Activated CD8-positive, alpha-beta memory T cell treated with anti-CD3 and anti-CD28 coated beads, Interleukin-2, amount 50 U/mL, for 1 hour (primary cell): ENCODE measurements at regions not wholly inside any gene's neighbourhood (a gene's known extent, or its start where the extent isn't known, plus 50 kb on each side); places are given as distances from the start of the nearest gene placed in this dataset.
"Not testable (repeated sequence)": the region's sequence is repeated elsewhere in the genome, so short reads cannot be mapped to it uniquely, and the experiment has no call there.

Source experiments
- DNase-seq: peaks from one replicate; pipeline ENCODE4 v3.0.0-alpha.2; 2020; ENCODE audit errors: extremely low read depth

DNA sequence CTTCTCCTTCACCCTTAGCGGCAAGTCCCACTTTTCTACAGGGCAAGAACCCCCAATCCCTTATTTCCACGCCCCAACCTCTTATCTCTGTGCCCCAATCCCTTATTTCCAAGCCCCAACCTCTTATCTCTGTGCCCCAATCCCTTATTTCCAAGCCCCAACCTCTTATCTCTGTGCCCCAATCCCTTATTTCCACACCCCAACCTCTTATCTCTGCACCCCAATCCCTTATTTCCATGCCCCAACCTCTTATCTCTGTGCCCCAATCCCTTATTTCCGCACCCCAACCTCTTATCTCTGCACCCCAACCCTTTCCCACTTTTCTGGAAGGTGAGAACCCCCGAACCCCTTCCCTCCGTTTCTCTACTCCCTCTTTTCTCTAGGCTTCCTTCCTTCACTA is 116.1 kb upstream of the GJE1 start:
- not testable (repeated sequence) for DNase-seq

- DNase-seq = not testable (repeated sequence)
Observed at GRCh38 chr6:142015463-142015862, 117.3 kb upstream of the GJE1 start.

DNA sequence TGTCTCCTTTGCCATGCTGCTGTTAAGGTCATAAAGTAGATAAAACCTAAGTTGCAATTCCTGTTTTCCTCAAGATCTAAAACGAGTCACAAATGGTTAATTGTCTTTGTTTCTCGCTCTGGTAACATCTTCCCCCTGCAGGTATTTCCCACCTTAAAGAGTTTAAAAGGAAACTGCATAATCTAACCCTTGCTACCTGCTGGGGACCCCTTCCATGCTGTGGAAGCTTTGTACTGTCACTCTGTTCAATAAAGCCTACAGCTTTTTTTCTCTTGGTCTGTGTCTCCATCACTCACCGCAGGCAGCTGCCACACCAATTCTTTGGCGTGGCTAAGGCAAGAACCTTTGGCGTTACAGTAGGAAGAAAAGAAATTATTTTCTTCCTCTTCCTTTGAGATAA is 117.7 kb upstream of the GJE1 start:
- DNase-seq = no peak

DNA sequence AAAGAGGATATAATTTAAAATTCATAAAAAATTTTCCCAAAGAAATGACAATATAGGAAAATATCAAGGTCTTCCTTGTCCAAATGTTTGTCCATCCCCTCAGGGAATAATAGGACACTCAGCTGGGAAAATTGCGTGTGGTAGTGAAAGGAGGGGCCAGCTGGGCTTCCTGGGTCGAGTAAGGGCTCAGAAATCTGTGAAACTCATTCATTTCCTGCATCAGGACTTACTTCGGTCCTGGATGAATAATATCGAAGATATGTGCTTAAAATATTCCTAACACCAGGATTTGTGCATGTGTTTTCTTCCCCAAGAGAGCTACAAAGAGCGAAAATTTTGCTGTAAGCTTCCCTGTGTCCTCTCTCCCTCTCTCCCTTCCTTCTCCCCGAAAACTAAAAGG is 118.2 kb upstream of the GJE1 start:
- no peak for DNase-seq

- DNase-seq = no peak
Observed at GRCh38 chr6:142013875-142014495, 118.7 kb upstream of the GJE1 start.

GRCh38 chr6:142013287-142013686 is 119.4 kb upstream of the GJE1 start:
- no peak for DNase-seq

DNA sequence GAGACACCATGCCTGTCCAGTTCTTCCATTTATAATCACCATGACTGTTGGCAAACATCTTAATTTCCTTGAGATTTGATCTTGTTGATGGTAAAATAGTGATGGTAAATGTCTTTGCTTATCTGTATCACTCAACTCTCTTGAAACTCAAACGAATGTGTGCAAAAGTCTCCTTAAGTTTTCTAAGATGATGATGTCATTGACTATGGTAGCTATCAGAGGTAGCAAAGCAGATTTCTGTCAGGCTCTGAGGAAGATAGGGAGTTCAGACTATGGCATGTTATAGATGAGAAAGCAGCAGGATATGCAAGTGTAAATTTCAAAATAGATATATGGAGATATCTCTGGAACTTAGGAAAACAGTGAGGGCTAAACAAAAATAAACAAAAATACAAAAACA is 121.0 kb upstream of the GJE1 start:
- no peak for DNase-seq

- DNase-seq = no peak
Observed at GRCh38 chr6:142011156-142011555, 121.6 kb upstream of the GJE1 start.

DNA sequence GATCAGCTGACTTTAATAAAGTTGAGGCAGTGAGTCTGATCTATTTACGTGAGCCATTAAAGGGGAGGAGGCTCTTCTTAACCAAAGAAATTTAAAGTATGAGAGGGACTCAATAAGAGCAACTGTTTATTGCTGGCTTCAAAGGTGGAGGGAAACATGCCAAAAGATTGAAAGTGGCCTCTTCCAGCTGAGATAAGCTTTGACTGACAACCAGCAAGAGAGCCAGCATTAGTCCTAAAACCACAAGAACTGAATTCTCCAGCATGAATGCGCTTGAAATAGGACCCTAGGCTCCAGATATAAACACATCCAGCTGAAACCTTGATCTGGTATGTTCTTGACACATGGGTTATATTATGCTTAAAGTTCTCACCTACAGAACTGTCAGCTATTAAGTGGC is 123.1 kb upstream of the GJE1 start:
- DNase-seq = no peak

GRCh38 chr6:142008781-142009180 is 123.9 kb upstream of the GJE1 start:
- DNase-seq = no peak

DNA sequence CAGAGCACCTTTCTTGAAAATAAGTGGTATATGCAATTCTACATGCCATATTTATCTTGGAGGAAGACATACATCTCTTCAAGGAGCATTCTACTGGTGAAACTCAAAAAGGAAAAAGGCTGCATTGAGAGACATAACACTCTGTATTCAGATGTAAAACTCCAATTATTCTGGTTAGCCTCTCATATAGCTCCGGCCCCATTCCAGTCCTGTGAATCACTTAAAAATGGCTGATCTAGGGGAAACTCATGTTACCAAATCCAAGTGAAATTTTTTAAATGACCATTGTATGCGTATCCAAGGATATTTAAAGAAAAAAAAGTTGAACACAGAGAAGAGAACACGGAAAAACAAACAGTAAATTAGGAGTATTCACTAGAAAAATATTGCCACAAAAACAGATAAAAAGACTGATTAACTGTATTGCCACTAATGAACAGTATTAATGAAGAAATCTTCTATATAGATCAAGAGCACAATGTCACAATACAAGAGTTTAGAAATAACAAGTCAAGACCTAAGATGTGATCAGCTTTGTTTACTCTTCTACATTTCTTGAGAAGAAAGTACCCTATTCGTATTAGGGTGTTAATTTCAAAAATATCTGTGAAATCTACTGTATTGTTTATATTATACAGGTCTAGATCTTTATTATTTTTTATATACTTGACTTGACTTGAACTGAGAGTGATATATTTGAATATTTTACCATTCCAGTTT is 124.5 kb upstream of the GJE1 start:
- DNase-seq = no peak

DNA sequence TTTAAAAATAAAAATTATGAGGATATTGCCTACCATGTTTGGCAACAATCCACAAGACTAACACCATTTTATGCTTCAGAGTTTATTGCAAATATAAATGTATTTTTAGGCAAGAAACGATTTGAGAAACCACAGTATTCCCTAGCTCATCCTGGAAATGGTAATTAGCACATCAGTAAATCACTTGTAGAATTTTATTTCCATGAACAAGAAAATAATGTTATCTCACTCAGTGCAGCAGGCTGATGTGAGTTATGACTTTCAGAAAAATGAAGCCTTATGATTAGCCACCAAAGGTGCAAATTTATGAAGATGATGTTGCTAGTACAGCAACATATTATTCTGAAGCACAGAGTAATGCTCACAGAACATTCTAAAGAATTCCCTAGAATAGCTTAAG is 127.7 kb upstream of the GJE1 start:
- DNase-seq = no peak

GRCh38 chr6:142002825-142003405 is 129.8 kb upstream of the GJE1 start:
- DNase-seq = no peak

DNA sequence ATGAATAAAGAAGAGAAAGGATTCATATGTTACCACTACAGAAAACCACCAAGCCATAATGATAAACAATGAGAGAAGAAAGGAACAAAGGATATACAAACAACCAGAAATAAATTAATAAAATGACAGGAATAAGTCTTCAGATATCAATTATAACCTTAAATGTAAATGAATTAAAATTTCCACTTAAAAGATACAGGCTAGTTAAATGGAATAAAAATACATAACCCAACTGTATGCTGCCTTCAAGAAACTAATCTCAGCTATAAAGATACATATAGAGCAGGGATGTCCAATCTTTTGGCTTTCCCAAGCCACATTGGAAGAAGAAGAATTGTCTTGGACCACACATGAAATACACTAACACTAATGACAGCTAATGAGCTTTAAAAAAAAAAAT is 135.9 kb upstream of the GJE1 start:
- no peak for DNase-seq

GRCh38 chr6:141992109-141992508 is 140.6 kb upstream of the GJE1 start:
- no peak for DNase-seq

DNA sequence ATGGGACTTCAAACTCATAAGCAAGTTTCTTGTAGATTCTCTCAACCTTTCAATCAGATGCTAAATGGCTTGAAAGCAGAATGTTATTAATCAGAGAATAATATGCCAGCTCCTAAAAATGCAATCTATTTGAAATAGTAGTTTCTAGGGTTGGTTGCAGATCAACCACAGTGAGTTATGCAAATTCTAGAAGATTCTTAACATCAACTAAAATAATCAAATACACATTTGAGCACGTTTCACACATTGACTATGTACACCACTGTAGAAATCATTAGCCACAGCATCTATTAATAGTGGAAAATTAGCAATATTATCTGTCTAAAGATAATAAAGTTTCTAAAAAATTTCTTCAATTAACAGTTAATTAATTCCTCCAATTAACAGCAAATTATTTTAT is 141.9 kb upstream of the GJE1 start:
- DNase-seq = no peak

DNA sequence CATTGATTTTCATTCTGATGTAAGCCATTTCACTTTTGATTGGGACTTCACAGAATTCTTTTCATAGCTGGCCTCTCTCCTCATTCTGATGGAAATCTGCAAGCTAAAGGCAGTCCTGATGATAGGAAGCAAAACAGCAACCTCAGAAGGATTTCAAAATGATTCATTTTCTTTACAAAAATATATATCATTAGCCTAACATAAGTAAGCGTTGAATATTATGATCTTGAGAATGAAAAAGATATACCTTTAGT is 143.1 kb upstream of the GJE1 start:
- DNase-seq = no peak

GRCh38 chr6:141988954-141989705 is 143.6 kb upstream of the GJE1 start:
- DNase-seq = no peak

- no peak for DNase-seq
Observed at GRCh38 chr6:141988327-141988726, 144.4 kb upstream of the GJE1 start.

GRCh38 chr6:141986457-141986856 is 146.3 kb upstream of the GJE1 start:
- no peak for DNase-seq

- no peak for DNase-seq
Observed at GRCh38 chr6:141981190-141981589, 151.5 kb upstream of the GJE1 start.

GRCh38 chr6:141977782-141978181 is 154.9 kb upstream of the GJE1 start:
- DNase-seq = no peak

DNA sequence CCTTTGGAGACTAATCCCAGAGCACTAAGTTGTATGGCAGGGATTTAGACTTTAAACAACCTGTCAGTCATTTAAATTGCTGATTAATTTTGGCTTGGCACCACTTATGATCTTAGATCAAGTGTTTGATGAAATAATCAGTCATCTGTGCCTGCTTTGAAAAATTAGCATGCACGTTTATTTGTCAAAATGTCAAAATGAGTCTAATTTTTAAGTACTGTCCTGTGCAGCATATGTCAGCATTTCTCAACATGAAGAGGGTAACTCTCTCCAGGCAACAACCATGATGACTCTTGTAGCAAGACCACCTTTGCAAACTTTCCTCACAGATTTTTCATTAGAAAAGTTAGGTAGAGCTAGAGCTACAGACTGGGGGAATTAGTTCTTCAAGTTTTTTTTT is 155.7 kb upstream of the GJE1 start:
- DNase-seq = no peak
